ENCODE measurements at regions not wholly inside any gene's neighbourhood (a gene's known extent, or its start where the extent isn't known, plus 50 kb on each side); places are given as distances from the start of the nearest gene placed in this dataset.

DNA sequence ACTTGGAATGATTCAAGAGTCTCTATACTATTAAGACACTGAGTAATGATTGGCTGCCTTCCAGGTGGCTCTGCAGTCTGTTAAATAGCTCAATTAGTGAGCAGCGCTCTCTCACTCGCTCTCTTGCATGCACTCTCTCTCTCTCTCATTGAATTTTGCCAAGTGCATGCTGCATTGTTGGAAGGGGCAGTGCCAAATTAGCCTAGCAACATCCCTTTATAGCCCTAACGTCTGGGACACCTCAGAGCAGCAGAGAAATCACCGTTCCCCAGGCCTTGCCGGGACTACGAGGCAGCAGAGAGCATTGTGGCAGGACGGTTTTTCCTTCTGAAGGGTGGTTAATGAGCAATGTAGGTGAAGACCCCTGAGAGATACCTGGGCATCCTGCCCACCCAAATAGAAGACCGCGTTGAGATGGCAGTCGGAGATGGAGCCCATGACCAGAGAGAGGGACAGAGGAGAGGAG, 447.6 kb upstream of the POU3F3 start:
- in situ Hi-C loops (cut with HindIII; ENCODE audit: low sequenced_read_pairs), result no loop called here
- H3K4me3 ChIP-seq (ENCODE audit: low read depth, low read length), result no peak overlapping the region
- TF ChIP-seq, protein P1, sequence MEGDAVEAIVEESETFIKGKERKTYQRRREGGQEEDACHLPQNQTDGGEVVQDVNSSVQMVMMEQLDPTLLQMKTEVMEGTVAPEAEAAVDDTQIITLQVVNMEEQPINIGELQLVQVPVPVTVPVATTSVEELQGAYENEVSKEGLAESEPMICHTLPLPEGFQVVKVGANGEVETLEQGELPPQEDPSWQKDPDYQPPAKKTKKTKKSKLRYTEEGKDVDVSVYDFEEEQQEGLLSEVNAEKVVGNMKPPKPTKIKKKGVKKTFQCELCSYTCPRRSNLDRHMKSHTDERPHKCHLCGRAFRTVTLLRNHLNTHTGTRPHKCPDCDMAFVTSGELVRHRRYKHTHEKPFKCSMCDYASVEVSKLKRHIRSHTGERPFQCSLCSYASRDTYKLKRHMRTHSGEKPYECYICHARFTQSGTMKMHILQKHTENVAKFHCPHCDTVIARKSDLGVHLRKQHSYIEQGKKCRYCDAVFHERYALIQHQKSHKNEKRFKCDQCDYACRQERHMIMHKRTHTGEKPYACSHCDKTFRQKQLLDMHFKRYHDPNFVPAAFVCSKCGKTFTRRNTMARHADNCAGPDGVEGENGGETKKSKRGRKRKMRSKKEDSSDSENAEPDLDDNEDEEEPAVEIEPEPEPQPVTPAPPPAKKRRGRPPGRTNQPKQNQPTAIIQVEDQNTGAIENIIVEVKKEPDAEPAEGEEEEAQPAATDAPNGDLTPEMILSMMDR (IDR thresholded peaks at IDR 0.05; ENCODE audit: low read depth, low read length, missing control alignments), result no peak
- peak; percentile 56 for DNase-seq (ENCODE audit: low read depth)

- H3K4me3 ChIP-seq (ENCODE audit: low read depth, low read length), result no peak overlapping the region
- DNase-seq (ENCODE audit: low read depth), result no peak
- in situ Hi-C loops (cut with HindIII; ENCODE audit: low sequenced_read_pairs), result no loop called here
- TF ChIP-seq, protein P1 (IDR thresholded peaks at IDR 0.05; ENCODE audit: low read depth, low read length, missing control alignments), result no peak
These were observed 446.3 kb upstream of the POU3F3 start for GRCh38 chr2:104407641-104408040.

DNA sequence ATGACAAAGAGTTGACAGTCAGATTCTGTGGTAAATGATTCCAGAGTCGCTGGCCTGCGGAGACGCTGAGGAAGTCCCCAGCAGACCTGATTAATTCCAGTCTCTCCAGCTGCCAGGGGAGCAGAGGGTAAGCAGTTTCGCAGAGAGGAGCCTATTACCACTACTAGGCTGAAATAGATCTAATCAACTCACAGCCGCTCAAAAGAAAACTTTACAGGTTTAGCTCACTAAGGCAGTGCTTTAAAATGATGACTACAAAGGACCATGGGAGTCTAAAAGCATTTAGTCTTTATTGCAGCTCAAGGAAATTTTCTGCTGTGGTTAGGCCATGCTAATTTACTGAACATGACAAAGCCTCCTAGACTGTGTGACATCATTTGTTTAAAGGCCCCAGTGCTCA, 445.6 kb upstream of the POU3F3 start:
- TF ChIP-seq, protein P1 (IDR thresholded peaks at IDR 0.05; ENCODE audit: low read depth, low read length, missing control alignments), result no peak
- peak; percentile 27 for DNase-seq (ENCODE audit: low read depth)
- in situ Hi-C loops (cut with HindIII; ENCODE audit: low sequenced_read_pairs), result no loop called here
- H3K4me3 ChIP-seq (ENCODE audit: low read depth, low read length), result no peak overlapping the region

DNA sequence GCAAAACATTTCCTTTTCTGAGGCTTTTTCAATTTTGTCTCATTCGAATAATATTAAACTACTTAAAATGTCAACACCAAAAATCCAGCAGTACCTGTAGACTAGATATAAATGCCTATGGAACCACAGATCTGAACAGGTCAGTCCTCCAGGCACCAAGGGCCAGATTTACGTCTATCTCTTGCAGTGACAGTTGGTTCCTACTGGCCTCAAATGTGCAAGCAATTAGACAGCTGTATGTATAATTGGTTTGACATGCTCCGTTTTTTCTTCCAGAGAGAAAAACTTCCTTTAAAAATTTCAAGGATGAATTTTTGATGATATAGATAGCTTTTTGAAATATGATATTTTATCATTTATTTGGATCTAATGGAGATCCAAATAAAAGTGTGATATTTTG, 443.8 kb upstream of the POU3F3 start:
- TF ChIP-seq, protein P1 (IDR thresholded peaks at IDR 0.05; ENCODE audit: low read depth, low read length, missing control alignments), result no peak
- no peak overlapping the region for H3K4me3 ChIP-seq (ENCODE audit: low read depth, low read length)
- DNase-seq (ENCODE audit: low read depth), result no peak
- in situ Hi-C loops (cut with HindIII; ENCODE audit: low sequenced_read_pairs), result no loop called here

- TF ChIP-seq, protein P1 (IDR thresholded peaks at IDR 0.05; ENCODE audit: low read depth, low read length, missing control alignments), result peak; percentile 77
- DNase-seq (ENCODE audit: low read depth), result peak; percentile 24
- no peak overlapping the region for H3K4me3 ChIP-seq (ENCODE audit: low read depth, low read length)
- in situ Hi-C loops (cut with HindIII; ENCODE audit: low sequenced_read_pairs), result no loop called here
These were observed 441.5 kb upstream of the POU3F3 start for GRCh38 chr2:104412384-104412783.

GRCh38 chr2:104413890-104414289, 440.0 kb upstream of the POU3F3 start:
- in situ Hi-C loops (cut with HindIII; ENCODE audit: low sequenced_read_pairs), result no loop called here
- no peak overlapping the region for H3K4me3 ChIP-seq (ENCODE audit: low read depth, low read length)
- TF ChIP-seq, protein P1 (IDR thresholded peaks at IDR 0.05; ENCODE audit: low read depth, low read length, missing control alignments), result no peak
- no peak for DNase-seq (ENCODE audit: low read depth)

DNA sequence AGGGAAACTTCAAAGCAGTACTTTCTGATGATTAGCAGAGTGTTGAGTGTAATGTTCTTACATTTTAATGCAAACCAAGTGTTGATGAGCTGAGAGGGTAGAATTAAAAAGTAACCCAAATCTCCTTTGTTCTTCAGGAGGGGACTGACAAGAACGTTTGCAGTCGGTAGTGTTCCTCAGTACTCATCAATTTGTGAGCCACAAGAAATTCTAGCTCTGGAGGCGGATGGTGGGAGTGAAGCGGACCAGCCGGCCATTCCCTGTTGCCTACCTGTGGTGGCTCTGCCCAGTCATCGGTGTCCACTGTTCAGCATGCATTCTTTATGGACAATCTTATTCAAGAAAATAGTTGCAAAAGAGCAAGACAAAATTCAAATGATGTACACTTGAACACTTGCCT, 438.6 kb upstream of the POU3F3 start:
- in situ Hi-C loops (cut with HindIII; ENCODE audit: low sequenced_read_pairs), result no loop called here
- DNase-seq (ENCODE audit: low read depth), result no peak
- TF ChIP-seq, protein P1 (IDR thresholded peaks at IDR 0.05; ENCODE audit: low read depth, low read length, missing control alignments), result no peak
- H3K4me3 ChIP-seq (ENCODE audit: low read depth, low read length), result no peak overlapping the region

All from astrocyte of the cerebellum (primary cell).